Endothelial cell of umbilical vein (primary cell): ENCODE measurements at regions not wholly inside any gene's neighbourhood (a gene's known extent, or its start where the extent isn't known, plus 50 kb on each side); places are given as distances from the start of the nearest gene placed in this dataset.

Source experiments
- EZH2 ChIP-seq: IDR thresholded peaks from 2 replicates; pipeline ENCODE4 v1.6.1; 2012; ENCODE audit warnings: borderline replicate concordance, low read depth, mild to moderate bottlenecking, moderate library complexity, low read length, inconsistent platforms; ENCODE audit not compliant: severe bottlenecking
- FOS ChIP-seq: IDR thresholded peaks from 2 replicates; pipeline ENCODE4 v1.6.1; 2011; ENCODE audit warnings: mild to moderate bottlenecking, low read length, moderate library complexity, borderline replicate concordance; ENCODE audit not compliant: insufficient read depth
- GATA2 ChIP-seq: IDR thresholded peaks from 2 replicates; pipeline ENCODE4 v1.7.0; 2011; ENCODE audit warnings: low read depth, mild to moderate bottlenecking, moderate library complexity, mixed read lengths, low read length; ENCODE audit not compliant: insufficient read length, insufficient read depth
- JUN ChIP-seq: IDR thresholded peaks from 2 replicates; pipeline ENCODE4 v1.6.1; 2011; ENCODE audit warnings: borderline replicate concordance, low read depth; ENCODE audit not compliant: insufficient read length, insufficient read depth
- MYC ChIP-seq: IDR thresholded peaks from one replicate; pipeline ENCODE4 v1.6.1; 2011; ENCODE audit warnings: mild to moderate bottlenecking, low read depth, low read length
- POLR2A ChIP-seq: IDR thresholded peaks from 2 replicates; pipeline ENCODE4 v1.6.1; 2012; ENCODE audit warnings: low read depth, mild to moderate bottlenecking, control low read depth, low read length
- POLR2AphosphoS5 ChIP-seq: IDR thresholded peaks from 2 replicates; pipeline ENCODE4 v1.6.1; 2012; ENCODE audit warnings: low read depth, mild to moderate bottlenecking, control low read depth, low read length, moderate library complexity; ENCODE audit not compliant: insufficient read depth
- TF ChIP-seq, protein P1 (sequence below), 2 donors: IDR thresholded peaks; 1 replicate in 1 of 2; 2 replicates in 1 of 2; pipeline ENCODE4 v1.5.1; 2011; ENCODE audit warnings: low read length in 2 of 2, mild to moderate bottlenecking in 2 of 2, moderate library complexity in 2 of 2, control low read depth in 1 of 2, inconsistent platforms in 1 of 2, low read depth in 1 of 2; ENCODE audit not compliant: insufficient read depth in 1 of 2; ENCODE audit errors: extremely low read depth in 1 of 2
- TF ChIP-seq, protein P2 (sequence below): IDR thresholded peaks from 2 replicates; pipeline ENCODE4 v1.6.1; 2011; ENCODE audit not compliant: insufficient read depth, insufficient read length

DNA sequence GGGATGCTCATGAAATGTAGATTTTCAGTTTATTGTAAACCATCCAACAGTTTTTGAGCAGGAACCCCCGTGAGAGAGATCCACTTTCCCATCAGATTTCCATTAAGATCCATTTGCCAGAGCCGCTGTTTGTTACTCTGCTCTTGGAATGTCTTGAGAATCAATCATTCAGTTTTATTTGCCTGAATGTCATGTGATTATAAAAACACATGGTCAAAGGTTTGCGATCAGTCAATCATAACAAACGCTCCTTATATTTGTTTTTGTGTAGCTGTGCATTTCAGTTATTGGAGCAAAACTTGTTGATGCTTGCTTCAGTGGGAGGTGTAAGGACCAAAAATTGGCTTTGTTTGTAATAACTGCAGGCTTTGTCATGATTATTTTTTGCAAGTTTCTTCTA, 155.8 kb upstream of the RHOBTB1 start:
- TF ChIP-seq POLR2A (no peak), EZH2 (no peak), POLR2AphosphoS5 (no peak), MYC (no peak), JUN (no peak), FOS (no peak), GATA2 (no peak)
- TF ChIP-seq, protein P1, sequence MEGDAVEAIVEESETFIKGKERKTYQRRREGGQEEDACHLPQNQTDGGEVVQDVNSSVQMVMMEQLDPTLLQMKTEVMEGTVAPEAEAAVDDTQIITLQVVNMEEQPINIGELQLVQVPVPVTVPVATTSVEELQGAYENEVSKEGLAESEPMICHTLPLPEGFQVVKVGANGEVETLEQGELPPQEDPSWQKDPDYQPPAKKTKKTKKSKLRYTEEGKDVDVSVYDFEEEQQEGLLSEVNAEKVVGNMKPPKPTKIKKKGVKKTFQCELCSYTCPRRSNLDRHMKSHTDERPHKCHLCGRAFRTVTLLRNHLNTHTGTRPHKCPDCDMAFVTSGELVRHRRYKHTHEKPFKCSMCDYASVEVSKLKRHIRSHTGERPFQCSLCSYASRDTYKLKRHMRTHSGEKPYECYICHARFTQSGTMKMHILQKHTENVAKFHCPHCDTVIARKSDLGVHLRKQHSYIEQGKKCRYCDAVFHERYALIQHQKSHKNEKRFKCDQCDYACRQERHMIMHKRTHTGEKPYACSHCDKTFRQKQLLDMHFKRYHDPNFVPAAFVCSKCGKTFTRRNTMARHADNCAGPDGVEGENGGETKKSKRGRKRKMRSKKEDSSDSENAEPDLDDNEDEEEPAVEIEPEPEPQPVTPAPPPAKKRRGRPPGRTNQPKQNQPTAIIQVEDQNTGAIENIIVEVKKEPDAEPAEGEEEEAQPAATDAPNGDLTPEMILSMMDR (IDR thresholded peaks at IDR 0.05; ENCODE audit: extremely low read depth in 1 of 2, insufficient read depth in 1 of 2, low read depth in 1 of 2, low read length in 2 of 2): no peak
- TF ChIP-seq, protein P2, sequence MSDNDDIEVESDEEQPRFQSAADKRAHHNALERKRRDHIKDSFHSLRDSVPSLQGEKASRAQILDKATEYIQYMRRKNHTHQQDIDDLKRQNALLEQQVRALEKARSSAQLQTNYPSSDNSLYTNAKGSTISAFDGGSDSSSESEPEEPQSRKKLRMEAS: no peak
